Panc1 (cell line): ENCODE measurements at regions not wholly inside any gene's neighbourhood (a gene's known extent, or its start where the extent isn't known, plus 50 kb on each side); places are given as distances from the start of the nearest gene placed in this dataset.

ENCODE experiments used
- ATAC-seq: fragments of 200-7000 bp; cut with Tn5 transposase; 2 replicates; pipeline ENCODE4 v1.9.1; 2020; ENCODE audit warnings: mild to moderate bottlenecking, moderate library complexity
- BruUV-seq: library from RNA; stranded (reverse); fragments of 400-500 nt; replicated peaks from 2 replicates; lab custom pipeline; 2021; lab: Mats Ljungman, UMichigan
- CTCF ChIA-PET: fragments of 300-600 bp; sonication (Branson Sonifier 250); formaldehyde crosslinking; loops from one replicate; lab custom pipeline; 2022; ENCODE audit warnings: antibody characterized with exemption; lab: Charles Lee
- POLR2A ChIA-PET: fragments of 300-600 bp; sonication (Branson Sonifier 250); formaldehyde crosslinking; loops from one replicate; lab custom pipeline; 2022; ENCODE audit warnings: antibody characterized with exemption; lab: Charles Lee
- DNase-seq: peaks from one replicate; pipeline ENCODE4 v3.0.0-alpha.2; 2010; ENCODE audit warnings: low read depth, low spot score
- H3K27ac ChIP-seq: 2 replicates; pipeline ENCODE4 v1.5.1; 2011; ENCODE audit warnings: mild to moderate bottlenecking, low read length, inconsistent platforms
- H3K27me3 ChIP-seq: fragments of 200-500 bp; sonication (Bioruptor generic); 2 replicates; pipeline ENCODE4 v1.6.0; 2014; ENCODE audit warnings: low read length, inconsistent platforms; ENCODE audit not compliant: control insufficient read depth, insufficient read depth
- H3K36me3 ChIP-seq: fragments of 200-500 bp; sonication (Bioruptor generic); 2 replicates; pipeline ENCODE4 v1.5.1; 2014; ENCODE audit warnings: inconsistent platforms, mild to moderate bottlenecking, low read length, moderate library complexity; ENCODE audit not compliant: control insufficient read depth, insufficient read depth
- H3K4me1 ChIP-seq: 2 replicates; pipeline ENCODE4 v1.5.1; 2011; ENCODE audit warnings: inconsistent platforms, mild to moderate bottlenecking, low read length, moderate library complexity; ENCODE audit not compliant: control insufficient read depth, insufficient read depth
- H3K4me3 ChIP-seq, 2 experiments: 2 replicates each; pipeline ENCODE4 v1.5.1; 2011 to 2012; ENCODE audit warnings: low read depth in 2 of 2, low read length in 2 of 2, mild to moderate bottlenecking in 2 of 2, inconsistent platforms in 1 of 2, moderate library complexity in 1 of 2
- H3K9me3 ChIP-seq: fragments of 200-500 bp; sonication (Bioruptor generic); 2 replicates; pipeline ENCODE4 v1.5.1; 2014; ENCODE audit warnings: low read depth, mild to moderate bottlenecking, inconsistent platforms, low read length, moderate library complexity; ENCODE audit not compliant: control insufficient read depth, insufficient read depth
- CTCF ChIP-seq: fragments of 450-650 bp; IDR thresholded peaks from 2 replicates; pipeline ENCODE4 v1.5.1; 2017; ENCODE audit warnings: mild to moderate bottlenecking
- POLR2AphosphoS5 ChIP-seq: IDR thresholded peaks from 2 replicates; pipeline ENCODE4 v1.6.1; 2012; ENCODE audit warnings: mild to moderate bottlenecking, low read depth, low read length, moderate library complexity
- SIN3A ChIP-seq: IDR thresholded peaks from 2 replicates; pipeline ENCODE4 v1.6.1; 2012; ENCODE audit warnings: low read depth, mild to moderate bottlenecking, low read length, moderate library complexity, borderline replicate concordance; ENCODE audit not compliant: insufficient read depth
- TCF7L2 ChIP-seq: IDR thresholded peaks from 2 replicates; pipeline ENCODE4 v1.6.1; 2011; ENCODE audit warnings: mild to moderate bottlenecking, low read depth, low read length, inconsistent platforms
- in situ Hi-C: cut with HindIII; loops from 2 replicates; pipeline ENCODE4 v1.10.0; 2016; ENCODE audit warnings: low sequenced_read_pairs, low pct_unique_long_range_greater_than_20kb
- intact Hi-C: fragments of 100-400 bp; cut with micrococcal nuclease; formaldehyde crosslinking; loops from one replicate; pipeline ENCODE4 v1.10.0; 2022; ENCODE audit not compliant: unreplicated experiment
- TF ChIP-seq, protein P1 (sequence below), 2 experiments: IDR thresholded peaks; 2 replicates each; pipeline ENCODE4 v1.6.1; 2011 to 2012; ENCODE audit warnings: low read depth in 2 of 2, control low read depth in 1 of 2, low read length in 1 of 2, mild to moderate bottlenecking in 1 of 2, moderate library complexity in 1 of 2; ENCODE audit not compliant: insufficient read depth in 1 of 2

GRCh38 chr11:70655816-70656215, 257.5 kb downstream of the CTTN start:
- no TSS peak for BruUV-seq
- in situ Hi-C loops = no loop called here
- H3K4me1 ChIP-seq = no peaks in the 10 kb centered on the region
- H3K9me3 ChIP-seq = no peaks in the 10 kb centered on the region
- intact Hi-C loops = no loop called here
- no peaks in the 10 kb centered on the region for H3K27me3 ChIP-seq
- no peaks in the 10 kb centered on the region for H3K36me3 ChIP-seq
- CTCF ChIA-PET = no interaction called here
- DNase-seq = no peak
- H3K4me3 ChIP-seq = no peak overlapping the region
- POLR2A ChIA-PET = no interaction called here
- ATAC-seq = no peak
- TF ChIP-seq CTCF (no peak), POLR2AphosphoS5 (no peak), SIN3A (no peak), TCF7L2 (no peak)
- H3K27ac ChIP-seq = no peak overlapping the region

DNA sequence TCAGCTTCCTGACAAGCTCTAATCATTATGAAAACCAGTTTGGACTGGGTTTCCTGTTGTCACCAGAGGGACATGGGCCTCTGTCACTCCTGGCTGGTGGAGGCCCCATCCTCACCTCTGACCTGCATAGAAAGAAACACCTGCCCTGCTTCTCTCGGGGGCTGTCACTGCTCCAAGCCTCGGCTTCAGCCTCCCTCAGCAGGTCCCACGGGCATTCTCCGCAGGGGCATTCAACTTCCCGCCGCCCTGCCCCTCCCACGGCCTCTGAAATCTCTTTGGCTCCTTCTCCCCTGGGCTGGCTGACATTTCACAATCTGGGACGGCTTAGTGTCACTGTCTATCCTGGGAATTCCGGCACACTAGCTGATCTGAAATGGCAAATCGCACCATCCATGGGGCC, 257.9 kb downstream of the CTTN start:
- DNase-seq = no peak
- intact Hi-C loops = no loop called here
- no peak for TF ChIP-seq SIN3A
- TF ChIP-seq POLR2AphosphoS5 = no peak
- TF ChIP-seq, protein P1, sequence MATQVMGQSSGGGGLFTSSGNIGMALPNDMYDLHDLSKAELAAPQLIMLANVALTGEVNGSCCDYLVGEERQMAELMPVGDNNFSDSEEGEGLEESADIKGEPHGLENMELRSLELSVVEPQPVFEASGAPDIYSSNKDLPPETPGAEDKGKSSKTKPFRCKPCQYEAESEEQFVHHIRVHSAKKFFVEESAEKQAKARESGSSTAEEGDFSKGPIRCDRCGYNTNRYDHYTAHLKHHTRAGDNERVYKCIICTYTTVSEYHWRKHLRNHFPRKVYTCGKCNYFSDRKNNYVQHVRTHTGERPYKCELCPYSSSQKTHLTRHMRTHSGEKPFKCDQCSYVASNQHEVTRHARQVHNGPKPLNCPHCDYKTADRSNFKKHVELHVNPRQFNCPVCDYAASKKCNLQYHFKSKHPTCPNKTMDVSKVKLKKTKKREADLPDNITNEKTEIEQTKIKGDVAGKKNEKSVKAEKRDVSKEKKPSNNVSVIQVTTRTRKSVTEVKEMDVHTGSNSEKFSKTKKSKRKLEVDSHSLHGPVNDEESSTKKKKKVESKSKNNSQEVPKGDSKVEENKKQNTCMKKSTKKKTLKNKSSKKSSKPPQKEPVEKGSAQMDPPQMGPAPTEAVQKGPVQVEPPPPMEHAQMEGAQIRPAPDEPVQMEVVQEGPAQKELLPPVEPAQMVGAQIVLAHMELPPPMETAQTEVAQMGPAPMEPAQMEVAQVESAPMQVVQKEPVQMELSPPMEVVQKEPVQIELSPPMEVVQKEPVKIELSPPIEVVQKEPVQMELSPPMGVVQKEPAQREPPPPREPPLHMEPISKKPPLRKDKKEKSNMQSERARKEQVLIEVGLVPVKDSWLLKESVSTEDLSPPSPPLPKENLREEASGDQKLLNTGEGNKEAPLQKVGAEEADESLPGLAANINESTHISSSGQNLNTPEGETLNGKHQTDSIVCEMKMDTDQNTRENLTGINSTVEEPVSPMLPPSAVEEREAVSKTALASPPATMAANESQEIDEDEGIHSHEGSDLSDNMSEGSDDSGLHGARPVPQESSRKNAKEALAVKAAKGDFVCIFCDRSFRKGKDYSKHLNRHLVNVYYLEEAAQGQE (IDR thresholded peaks at IDR 0.05; ENCODE audit: insufficient read depth in 1 of 2, low read depth in 2 of 2, low read length in 1 of 2) = no peak
- TF ChIP-seq TCF7L2 = no peak
- TF ChIP-seq CTCF = no peak

More for the DNA sequence above, 257.9 kb downstream of the CTTN start:
- H3K27ac ChIP-seq = no peak overlapping the region
- no TSS peak for BruUV-seq
- no peak for ATAC-seq
- no peaks in the 10 kb centered on the region for H3K4me1 ChIP-seq
- H3K4me3 ChIP-seq = no peak overlapping the region
- in situ Hi-C loops = no loop called here
- no peaks in the 10 kb centered on the region for H3K27me3 ChIP-seq
- ChIA-PET POLR2A (no interaction called here), CTCF (no interaction called here)
- H3K36me3 ChIP-seq = no peaks in the 10 kb centered on the region
- H3K9me3 ChIP-seq = no peaks in the 10 kb centered on the region
